ENCODE measurements at regions not wholly inside any gene's neighbourhood (a gene's known extent, or its start where the extent isn't known, plus 50 kb on each side); places are given as distances from the start of the nearest gene placed in this dataset.

DNA sequence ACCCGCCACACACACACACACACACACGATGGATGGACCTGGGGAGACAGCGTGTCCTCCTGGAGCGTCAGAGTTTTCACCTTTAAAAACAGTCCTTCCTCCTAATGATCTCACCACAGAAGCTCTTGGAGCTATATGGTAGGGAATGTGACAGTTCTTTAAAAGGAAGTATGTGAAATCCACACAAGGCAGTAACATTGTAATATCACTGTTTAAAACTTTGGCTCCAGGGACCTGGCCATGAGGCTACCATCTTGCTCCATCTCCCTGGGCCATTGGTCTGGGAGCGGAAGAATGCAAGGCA is 302.4 kb downstream of the SOX9 start:
- peak; percentile 8; the same call in 2 of the 3 replicates for ATAC-seq
- 0 out of 2 replicates have a peak, but pooled peaks have one; percentile 11 for TF ChIP-seq ZFP3 (CRISPR knock-in tag; IDR thresholded peaks at IDR 0.05)
- TF ChIP-seq, protein P1, sequence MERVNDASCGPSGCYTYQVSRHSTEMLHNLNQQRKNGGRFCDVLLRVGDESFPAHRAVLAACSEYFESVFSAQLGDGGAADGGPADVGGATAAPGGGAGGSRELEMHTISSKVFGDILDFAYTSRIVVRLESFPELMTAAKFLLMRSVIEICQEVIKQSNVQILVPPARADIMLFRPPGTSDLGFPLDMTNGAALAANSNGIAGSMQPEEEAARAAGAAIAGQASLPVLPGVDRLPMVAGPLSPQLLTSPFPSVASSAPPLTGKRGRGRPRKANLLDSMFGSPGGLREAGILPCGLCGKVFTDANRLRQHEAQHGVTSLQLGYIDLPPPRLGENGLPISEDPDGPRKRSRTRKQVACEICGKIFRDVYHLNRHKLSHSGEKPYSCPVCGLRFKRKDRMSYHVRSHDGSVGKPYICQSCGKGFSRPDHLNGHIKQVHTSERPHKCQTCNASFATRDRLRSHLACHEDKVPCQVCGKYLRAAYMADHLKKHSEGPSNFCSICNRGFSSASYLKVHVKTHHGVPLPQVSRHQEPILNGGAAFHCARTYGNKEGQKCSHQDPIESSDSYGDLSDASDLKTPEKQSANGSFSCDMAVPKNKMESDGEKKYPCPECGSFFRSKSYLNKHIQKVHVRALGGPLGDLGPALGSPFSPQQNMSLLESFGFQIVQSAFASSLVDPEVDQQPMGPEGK (CRISPR knock-in tag; IDR thresholded peaks at IDR 0.05; ENCODE audit: borderline replicate concordance) = no peak
- no peak for TF ChIP-seq ARNTL (CRISPR knock-in tag; IDR thresholded peaks at IDR 0.05; ENCODE audit: borderline replicate concordance, low read depth)
- TF ChIP-seq ZNF8 (CRISPR knock-in tag; IDR thresholded peaks at IDR 0.05) = no peak
- no peak for TF ChIP-seq GLIS3 (CRISPR knock-in tag; IDR thresholded peaks at IDR 0.05)

DNA sequence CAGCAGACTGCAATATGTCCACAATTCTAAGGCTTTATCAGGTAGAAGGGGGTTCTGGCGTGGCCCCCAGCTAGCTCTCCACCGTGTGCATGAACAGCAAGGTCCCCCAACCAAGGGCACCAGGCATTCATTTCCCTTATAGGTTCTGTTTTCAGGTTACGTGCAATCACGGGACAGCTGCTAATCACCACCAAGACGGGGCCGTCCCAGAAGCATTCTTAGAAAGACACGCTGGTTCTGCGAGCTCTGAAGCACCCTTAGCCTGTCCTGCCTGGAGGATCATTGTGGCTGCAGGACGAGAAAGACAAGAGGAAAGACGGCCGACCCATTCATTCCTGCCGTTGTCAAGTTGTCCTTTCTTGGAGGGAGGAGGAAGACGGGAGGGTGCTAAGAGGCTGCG is 302.9 kb downstream of the SOX9 start:
- TF ChIP-seq ZNF8 (CRISPR knock-in tag; IDR thresholded peaks at IDR 0.05) (no peak), ZFP30 (CRISPR knock-in tag; IDR thresholded peaks at IDR 0.05) (no peak), GLIS3 (CRISPR knock-in tag; IDR thresholded peaks at IDR 0.05) (no peak), ZNF565 (CRISPR knock-in tag; conservative IDR thresholded peaks at IDR 0.05; ENCODE audit: low read depth) (no peak), ESRRG (CRISPR knock-in tag; IDR thresholded peaks at IDR 0.05) (no peak), RARB (CRISPR knock-in tag; IDR thresholded peaks at IDR 0.05) (no peak), PPARA (CRISPR knock-in tag; IDR thresholded peaks at IDR 0.05; ENCODE audit: borderline replicate concordance) (no peak), ISL1 (CRISPR knock-in tag; IDR thresholded peaks at IDR 0.05) (no peak)
- TF ChIP-seq, protein P2, sequence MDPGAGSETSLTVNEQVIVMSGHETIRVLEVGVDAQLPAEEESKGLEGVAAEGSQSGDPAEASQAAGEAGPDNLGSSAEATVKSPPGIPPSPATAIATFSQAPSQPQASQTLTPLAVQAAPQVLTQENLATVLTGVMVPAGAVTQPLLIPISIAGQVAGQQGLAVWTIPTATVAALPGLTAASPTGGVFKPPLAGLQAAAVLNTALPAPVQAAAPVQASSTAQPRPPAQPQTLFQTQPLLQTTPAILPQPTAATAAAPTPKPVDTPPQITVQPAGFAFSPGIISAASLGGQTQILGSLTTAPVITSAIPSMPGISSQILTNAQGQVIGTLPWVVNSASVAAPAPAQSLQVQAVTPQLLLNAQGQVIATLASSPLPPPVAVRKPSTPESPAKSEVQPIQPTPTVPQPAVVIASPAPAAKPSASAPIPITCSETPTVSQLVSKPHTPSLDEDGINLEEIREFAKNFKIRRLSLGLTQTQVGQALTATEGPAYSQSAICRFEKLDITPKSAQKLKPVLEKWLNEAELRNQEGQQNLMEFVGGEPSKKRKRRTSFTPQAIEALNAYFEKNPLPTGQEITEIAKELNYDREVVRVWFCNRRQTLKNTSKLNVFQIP (CRISPR knock-in tag; IDR thresholded peaks at IDR 0.05; ENCODE audit: borderline replicate concordance, low read depth) = no peak
- TF ChIP-seq, protein P3, sequence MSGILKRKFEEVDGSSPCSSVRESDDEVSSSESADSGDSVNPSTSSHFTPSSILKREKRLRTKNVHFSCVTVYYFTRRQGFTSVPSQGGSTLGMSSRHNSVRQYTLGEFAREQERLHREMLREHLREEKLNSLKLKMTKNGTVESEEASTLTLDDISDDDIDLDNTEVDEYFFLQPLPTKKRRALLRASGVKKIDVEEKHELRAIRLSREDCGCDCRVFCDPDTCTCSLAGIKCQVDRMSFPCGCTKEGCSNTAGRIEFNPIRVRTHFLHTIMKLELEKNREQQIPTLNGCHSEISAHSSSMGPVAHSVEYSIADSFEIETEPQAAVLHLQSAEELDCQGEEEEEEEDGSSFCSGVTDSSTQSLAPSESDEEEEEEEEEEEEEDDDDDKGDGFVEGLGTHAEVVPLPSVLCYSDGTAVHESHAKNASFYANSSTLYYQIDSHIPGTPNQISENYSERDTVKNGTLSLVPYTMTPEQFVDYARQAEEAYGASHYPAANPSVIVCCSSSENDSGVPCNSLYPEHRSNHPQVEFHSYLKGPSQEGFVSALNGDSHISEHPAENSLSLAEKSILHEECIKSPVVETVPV (CRISPR knock-in tag; IDR thresholded peaks at IDR 0.05) = no peak
- TF ChIP-seq, protein P4, sequence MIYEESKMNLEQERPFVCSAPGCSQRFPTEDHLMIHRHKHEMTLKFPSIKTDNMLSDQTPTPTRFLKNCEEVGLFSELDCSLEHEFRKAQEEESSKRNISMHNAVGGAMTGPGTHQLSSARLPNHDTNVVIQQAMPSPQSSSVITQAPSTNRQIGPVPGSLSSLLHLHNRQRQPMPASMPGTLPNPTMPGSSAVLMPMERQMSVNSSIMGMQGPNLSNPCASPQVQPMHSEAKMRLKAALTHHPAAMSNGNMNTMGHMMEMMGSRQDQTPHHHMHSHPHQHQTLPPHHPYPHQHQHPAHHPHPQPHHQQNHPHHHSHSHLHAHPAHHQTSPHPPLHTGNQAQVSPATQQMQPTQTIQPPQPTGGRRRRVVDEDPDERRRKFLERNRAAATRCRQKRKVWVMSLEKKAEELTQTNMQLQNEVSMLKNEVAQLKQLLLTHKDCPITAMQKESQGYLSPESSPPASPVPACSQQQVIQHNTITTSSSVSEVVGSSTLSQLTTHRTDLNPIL (CRISPR knock-in tag; IDR thresholded peaks at IDR 0.05; ENCODE audit: low read depth) = no peak
- TF ChIP-seq, protein P5, sequence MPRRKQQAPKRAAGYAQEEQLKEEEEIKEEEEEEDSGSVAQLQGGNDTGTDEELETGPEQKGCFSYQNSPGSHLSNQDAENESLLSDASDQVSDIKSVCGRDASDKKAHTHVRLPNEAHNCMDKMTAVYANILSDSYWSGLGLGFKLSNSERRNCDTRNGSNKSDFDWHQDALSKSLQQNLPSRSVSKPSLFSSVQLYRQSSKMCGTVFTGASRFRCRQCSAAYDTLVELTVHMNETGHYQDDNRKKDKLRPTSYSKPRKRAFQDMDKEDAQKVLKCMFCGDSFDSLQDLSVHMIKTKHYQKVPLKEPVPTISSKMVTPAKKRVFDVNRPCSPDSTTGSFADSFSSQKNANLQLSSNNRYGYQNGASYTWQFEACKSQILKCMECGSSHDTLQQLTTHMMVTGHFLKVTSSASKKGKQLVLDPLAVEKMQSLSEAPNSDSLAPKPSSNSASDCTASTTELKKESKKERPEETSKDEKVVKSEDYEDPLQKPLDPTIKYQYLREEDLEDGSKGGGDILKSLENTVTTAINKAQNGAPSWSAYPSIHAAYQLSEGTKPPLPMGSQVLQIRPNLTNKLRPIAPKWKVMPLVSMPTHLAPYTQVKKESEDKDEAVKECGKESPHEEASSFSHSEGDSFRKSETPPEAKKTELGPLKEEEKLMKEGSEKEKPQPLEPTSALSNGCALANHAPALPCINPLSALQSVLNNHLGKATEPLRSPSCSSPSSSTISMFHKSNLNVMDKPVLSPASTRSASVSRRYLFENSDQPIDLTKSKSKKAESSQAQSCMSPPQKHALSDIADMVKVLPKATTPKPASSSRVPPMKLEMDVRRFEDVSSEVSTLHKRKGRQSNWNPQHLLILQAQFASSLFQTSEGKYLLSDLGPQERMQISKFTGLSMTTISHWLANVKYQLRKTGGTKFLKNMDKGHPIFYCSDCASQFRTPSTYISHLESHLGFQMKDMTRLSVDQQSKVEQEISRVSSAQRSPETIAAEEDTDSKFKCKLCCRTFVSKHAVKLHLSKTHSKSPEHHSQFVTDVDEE (CRISPR knock-in tag; IDR thresholded peaks at IDR 0.05) = no peak
- TF ChIP-seq, protein P1 (CRISPR knock-in tag; IDR thresholded peaks at IDR 0.05; ENCODE audit: borderline replicate concordance) = no peak
- no peak for ATAC-seq

DNA sequence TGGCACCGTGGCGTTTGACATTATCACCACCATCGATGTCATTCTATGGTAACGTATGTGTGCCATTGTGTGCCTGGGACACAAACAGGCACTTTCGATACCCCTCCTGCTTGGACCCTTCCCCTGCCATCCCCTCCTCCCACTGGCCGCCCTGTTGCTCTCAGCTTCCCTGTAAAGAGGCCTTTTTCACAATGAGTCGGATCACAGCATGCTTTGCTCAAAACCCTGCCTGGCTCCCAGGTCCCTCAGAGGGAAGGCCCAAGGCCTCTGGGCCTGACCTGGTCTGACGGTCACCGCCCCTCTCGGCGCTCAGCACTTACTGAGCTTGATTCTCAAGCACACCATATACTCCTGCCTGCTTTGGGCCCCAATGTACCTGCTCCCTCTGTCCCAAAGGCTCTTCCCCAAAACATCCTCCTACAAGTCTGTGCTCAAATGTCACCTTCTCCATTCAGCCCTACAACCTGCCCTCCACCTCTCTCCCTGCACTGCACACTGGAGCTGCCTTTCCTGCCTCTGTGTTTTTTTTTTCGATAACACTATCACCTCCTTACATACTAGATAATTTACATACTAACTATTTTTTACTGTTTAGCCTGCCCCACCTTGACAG is 303.8 kb downstream of the SOX9 start:
- TF ChIP-seq CSDC2 (CRISPR knock-in tag; IDR thresholded peaks at IDR 0.05) (no peak), ZNF70 (CRISPR knock-in tag; IDR thresholded peaks at IDR 0.05) (no peak), ZFP3 (CRISPR knock-in tag; IDR thresholded peaks at IDR 0.05) (no peak), GLIS3 (CRISPR knock-in tag; IDR thresholded peaks at IDR 0.05) (no peak), BACH2 (CRISPR knock-in tag; IDR thresholded peaks at IDR 0.05; ENCODE audit: borderline replicate concordance) (no peak), ARNTL (CRISPR knock-in tag; IDR thresholded peaks at IDR 0.05; ENCODE audit: borderline replicate concordance, low read depth) (no peak), ZNF8 (CRISPR knock-in tag; IDR thresholded peaks at IDR 0.05) (no peak), ESRRG (CRISPR knock-in tag; IDR thresholded peaks at IDR 0.05) (no peak), ISL1 (CRISPR knock-in tag; IDR thresholded peaks at IDR 0.05) (no peak), TCF4 (CRISPR knock-in tag; IDR thresholded peaks at IDR 0.05; ENCODE audit: borderline replicate concordance) (no peak), OSR1 (CRISPR knock-in tag; IDR thresholded peaks at IDR 0.05) (no peak), TOX (CRISPR knock-in tag; IDR thresholded peaks at IDR 0.05; ENCODE audit: borderline replicate concordance) (no peak)
- TF ChIP-seq, protein P1 (CRISPR knock-in tag; IDR thresholded peaks at IDR 0.05; ENCODE audit: borderline replicate concordance) = no peak
- TF ChIP-seq, protein P4 (CRISPR knock-in tag; IDR thresholded peaks at IDR 0.05; ENCODE audit: low read depth) = no peak
- ATAC-seq = no peak
